ENCODE measurements at regions not wholly inside any gene's neighbourhood (a gene's known extent, or its start where the extent isn't known, plus 50 kb on each side); places are given as distances from the start of the nearest gene placed in this dataset.
"Not testable (repeated sequence)": the region's sequence is repeated elsewhere in the genome, so short reads cannot be mapped to it uniquely, and the experiment has no call there.

DNA sequence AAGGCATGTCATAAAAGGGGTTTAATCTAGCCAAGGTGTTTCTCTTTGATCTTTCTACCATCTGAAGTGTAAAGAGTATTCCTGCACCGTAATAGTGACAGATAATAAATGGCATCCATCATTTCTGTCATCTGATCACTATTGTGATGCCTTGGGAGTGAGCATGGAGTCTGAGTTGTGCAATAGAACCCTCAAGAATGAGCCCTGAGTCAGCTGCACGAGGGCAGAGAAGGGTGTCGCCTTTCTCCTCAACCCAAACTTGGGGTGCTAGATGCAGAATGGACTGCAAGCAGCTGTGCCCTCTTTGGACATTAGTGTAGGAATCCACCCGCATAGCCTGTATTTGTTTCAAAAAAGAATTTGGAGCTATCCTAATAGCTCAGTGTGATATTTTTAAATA lies 115.2 kb downstream of the ZNF37A start:
- FAIRE-seq, result no peak
- Histone ChIP-seq H3K27me3 (ENCODE audit: insufficient read depth, low read length) (no peaks in the 10 kb centered on the region), H3K9ac (ENCODE audit: low read length) (no peak overlapping the region), H3K4me2 (ENCODE audit: low read length) (no peak overlapping the region), H3K79me2 (ENCODE audit: insufficient read depth, low read length) (no peaks in the 10 kb centered on the region), H2AFZ (ENCODE audit: low read depth, low read length) (no peak overlapping the region), H4K20me1 (ENCODE audit: insufficient read depth, low read length) (no peaks in the 10 kb centered on the region), H3K4me3 (ENCODE audit: insufficient read depth, low read depth, low read length) (no peak overlapping the region), H3K27ac (ENCODE audit: low read depth, low read length) (no peak overlapping the region), H3K9me3 (ENCODE audit: insufficient read depth, low read depth, low read length) (peaks cover 3% of the 10 kb centered on the region), H3K4me1 (ENCODE audit: insufficient read depth, low read length) (no peaks in the 10 kb centered on the region), H3K36me3 (ENCODE audit: insufficient read depth, low read length) (no peaks in the 10 kb centered on the region)
- Mint-ChIP-seq H3K36me3 (ENCODE audit: low read depth, unreplicated experiment) (no peaks in the 10 kb centered on the region), H3K27me3 (ENCODE audit: low read depth, unreplicated experiment) (no peaks in the 10 kb centered on the region), H3K27ac (ENCODE audit: unreplicated experiment) (no peak overlapping the region), H3K9me3 (ENCODE audit: unreplicated experiment) (peaks cover 9% of the 10 kb centered on the region), H3K4me1 (ENCODE audit: low read depth, unreplicated experiment) (no peaks in the 10 kb centered on the region), H3K4me3 (ENCODE audit: unreplicated experiment) (no peak overlapping the region)
- TF ChIP-seq, protein P1, sequence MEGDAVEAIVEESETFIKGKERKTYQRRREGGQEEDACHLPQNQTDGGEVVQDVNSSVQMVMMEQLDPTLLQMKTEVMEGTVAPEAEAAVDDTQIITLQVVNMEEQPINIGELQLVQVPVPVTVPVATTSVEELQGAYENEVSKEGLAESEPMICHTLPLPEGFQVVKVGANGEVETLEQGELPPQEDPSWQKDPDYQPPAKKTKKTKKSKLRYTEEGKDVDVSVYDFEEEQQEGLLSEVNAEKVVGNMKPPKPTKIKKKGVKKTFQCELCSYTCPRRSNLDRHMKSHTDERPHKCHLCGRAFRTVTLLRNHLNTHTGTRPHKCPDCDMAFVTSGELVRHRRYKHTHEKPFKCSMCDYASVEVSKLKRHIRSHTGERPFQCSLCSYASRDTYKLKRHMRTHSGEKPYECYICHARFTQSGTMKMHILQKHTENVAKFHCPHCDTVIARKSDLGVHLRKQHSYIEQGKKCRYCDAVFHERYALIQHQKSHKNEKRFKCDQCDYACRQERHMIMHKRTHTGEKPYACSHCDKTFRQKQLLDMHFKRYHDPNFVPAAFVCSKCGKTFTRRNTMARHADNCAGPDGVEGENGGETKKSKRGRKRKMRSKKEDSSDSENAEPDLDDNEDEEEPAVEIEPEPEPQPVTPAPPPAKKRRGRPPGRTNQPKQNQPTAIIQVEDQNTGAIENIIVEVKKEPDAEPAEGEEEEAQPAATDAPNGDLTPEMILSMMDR (IDR thresholded peaks at IDR 0.05; ENCODE audit: insufficient read depth, low read depth, low read length), result no peak
- no peak for TF ChIP-seq EZH2 (IDR thresholded peaks at IDR 0.05; ENCODE audit: insufficient read depth, low read length)
- DNase-seq (ENCODE audit: low read depth), result no peak

DNA sequence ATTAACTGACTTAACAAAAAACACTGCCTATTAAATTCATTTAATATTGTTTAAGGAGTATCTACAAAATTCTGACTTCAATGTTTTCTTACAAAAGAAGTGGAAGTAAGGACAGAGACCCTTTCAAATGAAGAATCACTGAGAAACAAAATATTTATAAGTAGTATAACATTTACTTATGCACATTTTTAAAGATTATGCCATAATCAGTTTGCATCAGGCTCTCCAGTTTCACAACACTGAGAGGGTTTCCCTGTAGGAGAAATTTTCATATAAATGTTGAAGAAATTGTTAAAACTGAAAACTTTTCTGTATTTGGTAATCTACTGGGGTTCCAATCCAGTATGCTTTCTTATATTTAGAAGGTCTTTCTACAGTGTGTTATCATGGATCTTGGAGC lies 115.6 kb downstream of the ZNF37A start:
- not testable (repeated sequence) for H3K4me3 ChIP-seq (ENCODE audit: insufficient read depth, low read depth, low read length); H3K27me3 Mint-ChIP-seq (ENCODE audit: low read depth, unreplicated experiment); H3K36me3 Mint-ChIP-seq (ENCODE audit: low read depth, unreplicated experiment); FAIRE-seq; H3K27me3 ChIP-seq (ENCODE audit: insufficient read depth, low read length); H3K9me3 Mint-ChIP-seq (ENCODE audit: unreplicated experiment); H3K9me3 ChIP-seq (ENCODE audit: insufficient read depth, low read depth, low read length); H3K27ac Mint-ChIP-seq (ENCODE audit: unreplicated experiment); H3K4me1 Mint-ChIP-seq (ENCODE audit: low read depth, unreplicated experiment); H3K4me3 Mint-ChIP-seq (ENCODE audit: unreplicated experiment); H2AFZ ChIP-seq (ENCODE audit: low read depth, low read length); H3K79me2 ChIP-seq (ENCODE audit: insufficient read depth, low read length); DNase-seq (ENCODE audit: low read depth); H3K36me3 ChIP-seq (ENCODE audit: insufficient read depth, low read length); H3K4me2 ChIP-seq (ENCODE audit: low read length); H3K4me1 ChIP-seq (ENCODE audit: insufficient read depth, low read length); H3K9ac ChIP-seq (ENCODE audit: low read length); H4K20me1 ChIP-seq (ENCODE audit: insufficient read depth, low read length); H3K27ac ChIP-seq (ENCODE audit: low read depth, low read length)

DNA sequence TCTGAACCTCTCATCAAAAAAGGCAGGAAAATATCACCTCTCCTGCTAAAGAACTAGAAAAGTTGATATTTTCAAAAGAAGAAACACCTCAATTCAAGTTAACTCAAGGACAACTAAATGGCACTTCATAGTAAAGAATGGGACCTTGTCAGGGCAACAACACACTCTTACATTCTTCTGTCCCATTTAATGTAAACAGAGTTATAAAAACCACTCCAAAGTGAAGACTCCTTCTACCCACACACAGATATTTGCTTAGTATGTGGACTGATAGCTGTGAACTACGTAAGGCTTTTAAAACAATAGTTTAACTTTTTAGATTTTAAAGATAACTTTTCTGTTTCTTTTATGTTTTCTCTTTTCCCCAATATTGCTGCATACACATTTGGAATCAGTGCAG lies 118.3 kb downstream of the ZNF37A start:
- Histone ChIP-seq H3K4me3 (ENCODE audit: insufficient read depth, low read depth, low read length) (no peak overlapping the region), H4K20me1 (ENCODE audit: insufficient read depth, low read length) (no peaks in the 10 kb centered on the region), H3K9me3 (ENCODE audit: insufficient read depth, low read depth, low read length) (peaks cover 3% of the 10 kb centered on the region), H3K27me3 (ENCODE audit: insufficient read depth, low read length) (no peaks in the 10 kb centered on the region), H3K27ac (ENCODE audit: low read depth, low read length) (no peak overlapping the region), H3K36me3 (ENCODE audit: insufficient read depth, low read length) (no peaks in the 10 kb centered on the region), H3K4me2 (ENCODE audit: low read length) (no peak overlapping the region), H3K4me1 (ENCODE audit: insufficient read depth, low read length) (no peaks in the 10 kb centered on the region), H2AFZ (ENCODE audit: low read depth, low read length) (no peak overlapping the region), H3K79me2 (ENCODE audit: insufficient read depth, low read length) (no peaks in the 10 kb centered on the region), H3K9ac (ENCODE audit: low read length) (no peak overlapping the region)
- DNase-seq (ENCODE audit: low read depth), result no peak
- peaks cover 6% of the 10 kb centered on the region for H3K9me3 Mint-ChIP-seq (ENCODE audit: unreplicated experiment)
- H3K36me3 Mint-ChIP-seq (ENCODE audit: low read depth, unreplicated experiment), result no peaks in the 10 kb centered on the region
- FAIRE-seq, result no peak
- TF ChIP-seq EZH2 (IDR thresholded peaks at IDR 0.05; ENCODE audit: insufficient read depth, low read length), result no peak
- TF ChIP-seq, protein P1 (IDR thresholded peaks at IDR 0.05; ENCODE audit: insufficient read depth, low read depth, low read length), result no peak
- no peaks in the 10 kb centered on the region for H3K27me3 Mint-ChIP-seq (ENCODE audit: low read depth, unreplicated experiment)
- H3K4me1 Mint-ChIP-seq (ENCODE audit: low read depth, unreplicated experiment), result no peaks in the 10 kb centered on the region
- H3K27ac Mint-ChIP-seq (ENCODE audit: unreplicated experiment), result no peak overlapping the region
- H3K4me3 Mint-ChIP-seq (ENCODE audit: unreplicated experiment), result no peak overlapping the region
